Neural progenitor cell (in vitro differentiated cells): ENCODE measurements at regions not wholly inside any gene's neighbourhood (a gene's known extent, or its start where the extent isn't known, plus 50 kb on each side); places are given as distances from the start of the nearest gene placed in this dataset.

Source experiments
- DNase-seq: peaks from one replicate; pipeline ENCODE4 v3.0.0-alpha.2; 2016; ENCODE audit warnings: low spot score
- H2AFZ ChIP-seq: fragments of 200-600 bp; sonication (generic); replicated peaks from 2 replicates; pipeline ENCODE4 v1.6.1; 2016; ENCODE audit warnings: antibody characterized with exemption
- H3F3A ChIP-seq: fragments of 200-600 bp; sonication (generic); 2 replicates; pipeline ENCODE4 v1.6.1; 2016; ENCODE audit warnings: antibody characterized with exemption, low read depth
- H3K27ac ChIP-seq: fragments of 200-600 bp; sonication (generic); 2 replicates; pipeline ENCODE4 v1.5.1; 2016; ENCODE audit warnings: mild to moderate bottlenecking
- H3K27me3 ChIP-seq: fragments of 200-600 bp; sonication (generic); 2 replicates; pipeline ENCODE4 v1.6.1; 2016; ENCODE audit warnings: mild to moderate bottlenecking, moderate library complexity
- H3K36me3 ChIP-seq: fragments of 200-600 bp; sonication (generic); 2 replicates; pipeline ENCODE4 v1.5.1; 2016
- H3K4me1 ChIP-seq: fragments of 200-600 bp; sonication (generic); 2 replicates; pipeline ENCODE4 v1.6.1; 2016; ENCODE audit warnings: mixed run types
- H3K4me2 ChIP-seq: fragments of 200-600 bp; sonication (generic); 2 replicates; pipeline ENCODE4 v1.6.1; 2016
- H3K4me3 ChIP-seq: fragments of 200-600 bp; sonication (generic); 2 replicates; pipeline ENCODE4 v1.5.1; 2016
- H3K79me2 ChIP-seq: fragments of 200-600 bp; sonication (generic); 2 replicates; pipeline ENCODE4 v1.6.1; 2016; ENCODE audit warnings: low read depth
- H3K9ac ChIP-seq: fragments of 200-600 bp; sonication (generic); 2 replicates; pipeline ENCODE4 v1.6.1; 2016
- H3K9me3 ChIP-seq: fragments of 200-600 bp; sonication (generic); 2 replicates; pipeline ENCODE4 v1.5.1; 2016; ENCODE audit warnings: low read depth
- H4K20me1 ChIP-seq: fragments of 200-600 bp; sonication (generic); 2 replicates; pipeline ENCODE4 v1.6.1; 2016; ENCODE audit warnings: low read depth
- H3K27ac Mint-ChIP-seq: 3 replicates; pipeline ENCODE4 v1.8.0; 2021; ENCODE audit warnings: mixed read lengths
- H3K27me3 Mint-ChIP-seq: 2 replicates; pipeline ENCODE4 v1.8.0; 2022; ENCODE audit warnings: low read depth, mild to moderate bottlenecking, inconsistent platforms, moderate library complexity, mixed read lengths; ENCODE audit not compliant: insufficient read depth
- H3K36me3 Mint-ChIP-seq: 3 replicates; pipeline ENCODE4 v1.8.0; 2021; ENCODE audit warnings: mixed read lengths
- H3K4me1 Mint-ChIP-seq: 3 replicates; pipeline ENCODE4 v1.8.0; 2021; ENCODE audit warnings: mixed read lengths
- H3K4me3 Mint-ChIP-seq: 3 replicates; pipeline ENCODE4 v1.8.0; 2021; ENCODE audit warnings: mild to moderate bottlenecking, moderate library complexity, mixed read lengths
- H3K9me3 Mint-ChIP-seq: 3 replicates; pipeline ENCODE4 v1.8.0; 2020; ENCODE audit warnings: mixed read lengths
- EZH2 ChIP-seq: fragments of 200-600 bp; sonication (generic); IDR thresholded peaks from 2 replicates; pipeline ENCODE4 v1.6.1; 2017; ENCODE audit warnings: antibody characterized with exemption, mild to moderate bottlenecking, moderate library complexity
- EZH2phosphoT487 ChIP-seq: fragments of 200-600 bp; sonication (generic); IDR thresholded peaks from 2 replicates; pipeline ENCODE4 v1.6.1; 2017; ENCODE audit warnings: antibody characterized with exemption
- TF ChIP-seq, protein P1 (sequence below): fragments of 200-600 bp; sonication (generic); IDR thresholded peaks from 2 replicates; pipeline ENCODE4 v1.5.1; 2017; ENCODE audit warnings: antibody characterized with exemption, mild to moderate bottlenecking

DNA sequence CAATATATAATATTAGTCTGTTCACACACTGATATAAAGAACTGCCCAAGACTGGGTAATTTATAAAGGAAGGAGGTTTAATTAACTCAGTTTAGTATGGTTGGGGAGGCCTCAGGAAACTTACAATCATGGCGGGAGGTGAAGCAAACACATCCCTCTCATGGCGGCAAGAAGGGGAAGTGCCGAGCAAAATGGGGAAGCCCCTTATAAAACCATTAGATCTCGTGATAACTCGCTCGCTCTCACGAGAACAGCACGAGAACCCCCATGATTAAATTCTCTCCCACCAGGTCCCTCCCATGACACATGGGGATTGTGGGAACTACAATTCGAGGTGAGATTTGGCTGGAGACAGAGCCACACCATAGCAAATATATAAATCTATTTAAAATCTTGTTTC lies 269.8 kb downstream of the ATP23 start:
- no peak overlapping the region for H2AFZ ChIP-seq
- H3K9me3 ChIP-seq, result no peaks in the 10 kb centered on the region
- no peak overlapping the region for H3K9ac ChIP-seq
- no peak overlapping the region for H3K27ac Mint-ChIP-seq
- H3K9me3 Mint-ChIP-seq, result no peaks in the 10 kb centered on the region
- H3K36me3 Mint-ChIP-seq, result no peaks in the 10 kb centered on the region
- H3K27ac ChIP-seq, result no peak overlapping the region
- H3K36me3 ChIP-seq, result no peaks in the 10 kb centered on the region
- H3K4me1 Mint-ChIP-seq, result no peaks in the 10 kb centered on the region
- no peak overlapping the region for H3K4me3 ChIP-seq
- H3K4me1 ChIP-seq, result peaks cover 20% of the 10 kb centered on the region
- H3K4me2 ChIP-seq, result no peak overlapping the region
- DNase-seq, result no peak
- H3K79me2 ChIP-seq, result no peaks in the 10 kb centered on the region
- no peak overlapping the region for H3K4me3 Mint-ChIP-seq
- H4K20me1 ChIP-seq, result no peaks in the 10 kb centered on the region
- H3K27me3 Mint-ChIP-seq, result no peaks in the 10 kb centered on the region
- TF ChIP-seq, protein P1, sequence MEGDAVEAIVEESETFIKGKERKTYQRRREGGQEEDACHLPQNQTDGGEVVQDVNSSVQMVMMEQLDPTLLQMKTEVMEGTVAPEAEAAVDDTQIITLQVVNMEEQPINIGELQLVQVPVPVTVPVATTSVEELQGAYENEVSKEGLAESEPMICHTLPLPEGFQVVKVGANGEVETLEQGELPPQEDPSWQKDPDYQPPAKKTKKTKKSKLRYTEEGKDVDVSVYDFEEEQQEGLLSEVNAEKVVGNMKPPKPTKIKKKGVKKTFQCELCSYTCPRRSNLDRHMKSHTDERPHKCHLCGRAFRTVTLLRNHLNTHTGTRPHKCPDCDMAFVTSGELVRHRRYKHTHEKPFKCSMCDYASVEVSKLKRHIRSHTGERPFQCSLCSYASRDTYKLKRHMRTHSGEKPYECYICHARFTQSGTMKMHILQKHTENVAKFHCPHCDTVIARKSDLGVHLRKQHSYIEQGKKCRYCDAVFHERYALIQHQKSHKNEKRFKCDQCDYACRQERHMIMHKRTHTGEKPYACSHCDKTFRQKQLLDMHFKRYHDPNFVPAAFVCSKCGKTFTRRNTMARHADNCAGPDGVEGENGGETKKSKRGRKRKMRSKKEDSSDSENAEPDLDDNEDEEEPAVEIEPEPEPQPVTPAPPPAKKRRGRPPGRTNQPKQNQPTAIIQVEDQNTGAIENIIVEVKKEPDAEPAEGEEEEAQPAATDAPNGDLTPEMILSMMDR, result no peak
- TF ChIP-seq EZH2 (no peak), EZH2phosphoT487 (no peak)
- no peaks in the 10 kb centered on the region for H3K27me3 ChIP-seq
- H3F3A ChIP-seq, result peaks cover 14% of the 10 kb centered on the region

- no peaks in the 10 kb centered on the region for H3K36me3 Mint-ChIP-seq
- Histone ChIP-seq H2AFZ (no peak overlapping the region), H4K20me1 (no peaks in the 10 kb centered on the region), H3K36me3 (no peaks in the 10 kb centered on the region), H3K4me1 (no peaks in the 10 kb centered on the region), H3K27me3 (no peaks in the 10 kb centered on the region), H3K9me3 (no peaks in the 10 kb centered on the region), H3K27ac (no peak overlapping the region), H3K79me2 (no peaks in the 10 kb centered on the region), H3K4me3 (no peak overlapping the region), H3K9ac (no peak overlapping the region), H3K4me2 (no peak overlapping the region), H3F3A (no peaks in the 10 kb centered on the region)
- no peaks in the 10 kb centered on the region for H3K27me3 Mint-ChIP-seq
- TF ChIP-seq, protein P1, result no peak
- TF ChIP-seq EZH2 (no peak), EZH2phosphoT487 (no peak)
- H3K27ac Mint-ChIP-seq, result no peak overlapping the region
- no peak for DNase-seq
- no peaks in the 10 kb centered on the region for H3K9me3 Mint-ChIP-seq
- H3K4me1 Mint-ChIP-seq, result no peaks in the 10 kb centered on the region
- H3K4me3 Mint-ChIP-seq, result no peak overlapping the region
These were observed 275.8 kb downstream of the ATP23 start for GRCh38 chr12:58217130-58217529.

- Histone ChIP-seq H3K79me2 (no peaks in the 10 kb centered on the region), H3K36me3 (no peaks in the 10 kb centered on the region), H2AFZ (no peak overlapping the region), H3F3A (no peaks in the 10 kb centered on the region), H3K4me3 (no peak overlapping the region), H3K4me1 (peaks cover 4% of the 10 kb centered on the region), H4K20me1 (no peaks in the 10 kb centered on the region), H3K27me3 (no peaks in the 10 kb centered on the region), H3K9ac (no peak overlapping the region), H3K27ac (no peak overlapping the region), H3K9me3 (no peaks in the 10 kb centered on the region), H3K4me2 (no peak overlapping the region)
- no peaks in the 10 kb centered on the region for H3K4me1 Mint-ChIP-seq
- no peak overlapping the region for H3K4me3 Mint-ChIP-seq
- no peak for DNase-seq
- H3K9me3 Mint-ChIP-seq, result peaks cover 2% of the 10 kb centered on the region
- no peak overlapping the region for H3K27ac Mint-ChIP-seq
- H3K36me3 Mint-ChIP-seq, result no peaks in the 10 kb centered on the region
- TF ChIP-seq, protein P1, result no peak
- TF ChIP-seq EZH2phosphoT487 (no peak), EZH2 (no peak)
- H3K27me3 Mint-ChIP-seq, result no peaks in the 10 kb centered on the region
These were observed 283.3 kb downstream of the ATP23 start for GRCh38 chr12:58224536-58225105.
